ENCODE measurements at regions not wholly inside any gene's neighbourhood (a gene's known extent, or its start where the extent isn't known, plus 50 kb on each side); places are given as distances from the start of the nearest gene placed in this dataset.

DNA sequence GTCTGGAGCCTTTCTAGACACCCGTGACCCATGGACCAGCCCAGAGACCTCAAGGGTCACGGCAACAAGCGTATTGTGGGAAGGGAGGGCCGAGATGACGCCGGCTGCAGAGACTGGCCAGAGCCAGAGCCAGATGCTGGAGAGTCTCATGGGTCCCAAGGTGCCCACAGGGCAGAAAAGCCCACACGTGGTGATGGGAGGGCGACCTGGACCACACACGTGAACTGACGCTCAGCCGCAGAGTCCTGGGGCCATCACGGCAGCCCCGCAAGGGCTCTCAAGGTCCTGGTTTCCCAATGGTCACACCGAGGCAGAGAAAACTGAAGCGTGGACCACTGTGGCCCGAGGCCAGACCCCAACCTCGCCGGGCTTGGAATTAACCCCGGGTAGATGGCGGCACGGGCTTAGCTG, 92.6 kb downstream of the YTHDF1 start:
- TF ChIP-seq, protein P1, sequence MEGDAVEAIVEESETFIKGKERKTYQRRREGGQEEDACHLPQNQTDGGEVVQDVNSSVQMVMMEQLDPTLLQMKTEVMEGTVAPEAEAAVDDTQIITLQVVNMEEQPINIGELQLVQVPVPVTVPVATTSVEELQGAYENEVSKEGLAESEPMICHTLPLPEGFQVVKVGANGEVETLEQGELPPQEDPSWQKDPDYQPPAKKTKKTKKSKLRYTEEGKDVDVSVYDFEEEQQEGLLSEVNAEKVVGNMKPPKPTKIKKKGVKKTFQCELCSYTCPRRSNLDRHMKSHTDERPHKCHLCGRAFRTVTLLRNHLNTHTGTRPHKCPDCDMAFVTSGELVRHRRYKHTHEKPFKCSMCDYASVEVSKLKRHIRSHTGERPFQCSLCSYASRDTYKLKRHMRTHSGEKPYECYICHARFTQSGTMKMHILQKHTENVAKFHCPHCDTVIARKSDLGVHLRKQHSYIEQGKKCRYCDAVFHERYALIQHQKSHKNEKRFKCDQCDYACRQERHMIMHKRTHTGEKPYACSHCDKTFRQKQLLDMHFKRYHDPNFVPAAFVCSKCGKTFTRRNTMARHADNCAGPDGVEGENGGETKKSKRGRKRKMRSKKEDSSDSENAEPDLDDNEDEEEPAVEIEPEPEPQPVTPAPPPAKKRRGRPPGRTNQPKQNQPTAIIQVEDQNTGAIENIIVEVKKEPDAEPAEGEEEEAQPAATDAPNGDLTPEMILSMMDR (conservative IDR thresholded peaks at IDR 0.05; ENCODE audit: low read depth, low read length) = no peak
- H3K4me3 ChIP-seq (ENCODE audit: low read length) = no peak overlapping the region
- no peak for DNase-seq (ENCODE audit: low read depth)

DNA sequence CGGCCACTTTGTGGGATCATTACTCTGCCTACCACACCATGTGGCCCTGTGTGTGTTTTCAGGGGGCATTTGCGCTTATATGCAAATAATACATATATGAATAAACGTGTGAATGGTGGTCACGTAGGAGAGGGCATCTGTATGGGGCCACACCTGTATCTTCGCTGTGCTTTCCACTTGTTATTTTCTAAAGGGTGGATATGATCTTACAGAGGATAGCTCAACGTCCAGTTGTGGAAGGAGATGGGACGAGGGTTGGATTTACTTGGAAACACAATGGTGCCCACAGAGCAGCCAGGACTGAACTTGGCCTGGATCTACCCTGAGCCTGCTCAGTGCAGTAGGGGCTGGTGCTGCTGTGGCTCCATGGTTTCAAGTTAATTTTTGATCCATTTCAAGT, 93.3 kb downstream of the YTHDF1 start:
- no peak overlapping the region for H3K4me3 ChIP-seq (ENCODE audit: low read length)
- DNase-seq (ENCODE audit: low read depth) = no peak
- TF ChIP-seq, protein P1 (conservative IDR thresholded peaks at IDR 0.05; ENCODE audit: low read depth, low read length) = no peak

DNA sequence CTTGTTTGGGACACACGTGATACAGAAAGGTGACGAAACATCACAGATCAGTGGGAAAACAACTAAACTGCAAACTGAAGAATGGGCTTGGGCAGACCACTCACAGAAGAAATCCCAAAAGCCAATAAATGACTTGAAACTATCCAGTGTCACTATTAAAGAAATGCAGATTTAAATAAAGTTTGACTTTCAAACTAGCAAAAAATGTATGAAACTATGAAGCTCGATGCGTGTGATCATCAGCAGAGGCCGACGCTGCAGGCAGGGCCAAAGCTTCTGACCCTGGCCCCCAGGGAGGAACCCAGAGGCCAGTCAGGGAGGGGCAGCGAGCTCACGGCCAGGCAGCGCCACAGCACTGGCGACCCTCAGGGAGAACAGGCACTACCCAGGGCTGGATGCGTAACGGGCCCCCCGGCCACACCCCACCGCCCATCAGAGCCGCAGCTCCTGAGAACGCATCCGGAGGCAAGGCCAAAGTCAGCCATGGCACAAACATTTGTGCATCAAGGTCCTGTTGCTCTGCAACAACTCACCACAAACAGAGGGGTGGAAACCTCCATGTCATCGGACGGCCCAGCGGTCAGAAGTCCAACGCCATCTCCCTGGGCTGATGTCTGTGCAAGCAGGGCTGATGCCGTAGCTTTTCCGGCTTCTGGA, 94.1 kb downstream of the YTHDF1 start:
- no peak overlapping the region for H3K4me3 ChIP-seq (ENCODE audit: low read length)
- TF ChIP-seq, protein P1 (conservative IDR thresholded peaks at IDR 0.05; ENCODE audit: low read depth, low read length) = no peak
- no peak for DNase-seq (ENCODE audit: low read depth)

DNA sequence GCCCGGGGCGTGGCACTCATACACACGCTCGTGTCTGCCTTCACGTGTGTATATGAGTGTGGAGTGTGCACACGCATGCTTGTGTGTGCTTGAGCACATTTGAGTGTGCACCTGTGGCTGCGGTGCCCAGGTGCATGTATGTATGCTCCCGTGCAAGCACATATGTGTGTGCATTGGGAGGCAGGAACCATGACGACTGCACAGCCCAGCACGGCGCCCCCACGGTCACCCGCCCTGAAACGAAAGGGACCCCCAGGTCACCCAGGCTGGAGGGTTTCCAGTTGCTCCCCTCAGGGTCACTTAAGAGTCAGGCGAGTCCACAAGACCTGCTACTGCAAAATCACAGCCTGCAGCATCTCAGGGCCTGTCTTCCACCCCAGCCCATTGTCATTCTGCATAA, 94.7 kb downstream of the YTHDF1 start:
- no peak for DNase-seq (ENCODE audit: low read depth)
- H3K4me3 ChIP-seq (ENCODE audit: low read length) = no peak overlapping the region
- TF ChIP-seq, protein P1 (conservative IDR thresholded peaks at IDR 0.05; ENCODE audit: low read depth, low read length) = no peak

DNA sequence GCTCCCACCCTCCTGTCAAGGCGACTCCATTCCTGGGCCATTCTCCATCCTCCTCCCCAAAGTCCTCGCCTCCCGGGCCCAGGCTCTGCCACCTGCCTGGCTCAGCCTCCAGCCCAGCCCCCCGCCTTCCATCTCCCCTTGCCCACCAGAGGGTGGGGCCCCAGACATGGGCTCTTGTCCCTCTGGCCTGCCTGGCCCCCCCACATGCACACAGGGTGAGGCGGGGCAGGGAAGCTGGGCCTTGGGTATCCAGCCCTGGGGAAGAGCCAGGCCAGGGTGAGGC, 95.2 kb downstream of the YTHDF1 start:
- no peak for DNase-seq (ENCODE audit: low read depth)
- no peak overlapping the region for H3K4me3 ChIP-seq (ENCODE audit: low read length)
- TF ChIP-seq, protein P1 (conservative IDR thresholded peaks at IDR 0.05; ENCODE audit: low read depth, low read length) = no peak

DNA sequence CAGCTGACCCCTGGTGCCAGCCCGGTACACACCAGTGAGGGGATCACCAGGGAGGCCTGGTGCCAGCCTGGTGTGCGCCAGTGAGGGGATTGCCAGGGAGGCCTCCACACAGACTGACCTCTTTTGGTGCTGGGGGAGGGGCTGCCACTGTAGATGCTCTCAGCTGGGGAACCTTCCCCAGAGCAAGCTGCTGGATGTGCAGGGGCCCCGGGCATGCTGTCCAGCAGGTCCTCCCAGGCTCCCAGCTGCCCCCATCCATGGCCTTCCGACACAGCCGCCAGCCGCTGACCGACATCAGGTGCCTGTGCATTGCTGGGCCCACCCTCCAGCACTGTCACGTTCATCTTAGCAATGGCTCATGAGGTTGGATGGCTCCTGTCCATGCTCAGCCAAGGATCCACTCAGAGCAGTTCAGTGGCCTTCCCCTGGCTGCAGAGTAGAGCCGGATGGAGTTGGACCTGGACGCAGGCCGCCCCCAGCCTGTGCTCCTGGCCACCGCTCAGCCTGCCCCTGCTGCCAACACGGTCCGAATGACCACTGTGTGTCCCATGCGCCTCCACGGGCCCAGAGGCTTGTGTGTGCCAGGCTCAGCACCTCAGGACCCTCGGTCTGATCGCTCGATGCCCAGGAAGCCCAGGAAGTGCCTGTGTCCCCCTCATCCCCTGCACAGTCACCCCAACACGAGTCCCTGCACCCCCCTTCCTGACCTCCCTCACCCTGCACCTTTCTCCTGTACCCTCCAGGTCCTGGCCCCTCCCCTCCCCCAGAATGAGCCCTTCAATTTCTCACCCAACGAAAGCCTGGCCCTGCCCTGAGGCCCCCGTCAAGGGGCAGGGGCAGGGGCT, 95.7 kb downstream of the YTHDF1 start:
- TF ChIP-seq, protein P1 (conservative IDR thresholded peaks at IDR 0.05; ENCODE audit: low read depth, low read length) = no peak
- no peak overlapping the region for H3K4me3 ChIP-seq (ENCODE audit: low read length)
- no peak for DNase-seq (ENCODE audit: low read depth)
